DOHH2 (cell line): ENCODE measurements at regions not wholly inside any gene's neighbourhood (a gene's known extent, or its start where the extent isn't known, plus 50 kb on each side); places are given as distances from the start of the nearest gene placed in this dataset.

Experiments used
- H3F3A ChIP-seq: fragments of 200-600 bp; sonication (generic), shearing (Covaris generic); 2 replicates; pipeline ENCODE4 v1.6.0; 2016; ENCODE audit warnings: antibody characterized with exemption, mild to moderate bottlenecking; ENCODE audit not compliant: control insufficient read depth, insufficient read depth
- H3K27ac ChIP-seq: fragments of 200-600 bp; sonication (generic); 2 replicates; pipeline ENCODE4 v1.5.1; 2014; ENCODE audit warnings: low read depth, mild to moderate bottlenecking, low read length, moderate library complexity
- H3K27me3 ChIP-seq: fragments of 200-600 bp; sonication (generic); 2 replicates; pipeline ENCODE4 v1.6.1; 2014; ENCODE audit warnings: mild to moderate bottlenecking, low read length, mixed read lengths; ENCODE audit not compliant: control insufficient read depth
- H3K36me3 ChIP-seq: fragments of 200-600 bp; sonication (generic); 2 replicates; pipeline ENCODE4 v1.6.1; 2014; ENCODE audit warnings: mild to moderate bottlenecking, low read length, moderate library complexity, mixed read lengths; ENCODE audit not compliant: control insufficient read depth
- H3K4me1 ChIP-seq: fragments of 200-600 bp; sonication (generic); 2 replicates; pipeline ENCODE4 v1.6.1; 2014; ENCODE audit warnings: mild to moderate bottlenecking, low read length, mixed read lengths; ENCODE audit not compliant: control insufficient read depth
- H3K4me2 ChIP-seq: fragments of 200-600 bp; sonication (generic); 2 replicates; pipeline ENCODE4 v1.6.0; 2014; ENCODE audit warnings: mild to moderate bottlenecking, low read length, moderate library complexity
- H3K4me3 ChIP-seq: fragments of 200-600 bp; sonication (generic); 2 replicates; pipeline ENCODE4 v1.5.1; 2014; ENCODE audit warnings: mild to moderate bottlenecking, low read length, mixed read lengths
- H3K79me2 ChIP-seq: fragments of 200-600 bp; sonication (generic); 2 replicates; pipeline ENCODE4 v1.6.1; 2014; ENCODE audit warnings: mild to moderate bottlenecking, low read length, mixed read lengths; ENCODE audit not compliant: control insufficient read depth
- H3K9me2 ChIP-seq: fragments of 200-600 bp; sonication (generic); replicated peaks from 2 replicates; pipeline ENCODE4 v1.6.1; 2014; ENCODE audit warnings: mild to moderate bottlenecking, low read length, mixed read lengths; ENCODE audit not compliant: control insufficient read depth
- H3K9me3 ChIP-seq: fragments of 200-600 bp; sonication (generic); 2 replicates; pipeline ENCODE4 v1.6.1; 2014; ENCODE audit warnings: antibody characterized with exemption, low read length, mixed read lengths; ENCODE audit not compliant: control insufficient read depth, insufficient read depth
- H4K20me1 ChIP-seq: fragments of 200-600 bp; sonication (generic); 2 replicates; pipeline ENCODE4 v1.6.0; 2014; ENCODE audit warnings: low read depth, mild to moderate bottlenecking, antibody characterized with exemption, low read length, moderate library complexity; ENCODE audit not compliant: control insufficient read depth, insufficient read depth
- EZH2phosphoT487 ChIP-seq: fragments of 200-600 bp; sonication (generic); IDR thresholded peaks from 2 replicates; pipeline ENCODE4 v1.6.1; 2017; ENCODE audit warnings: borderline replicate concordance, mild to moderate bottlenecking, antibody characterized with exemption, low read length, moderate library complexity, mixed read lengths
- TF ChIP-seq, protein P1 (sequence below): fragments of 200-600 bp; sonication (generic); IDR thresholded peaks from one replicate; pipeline ENCODE4 v1.5.1; 2014; ENCODE audit warnings: antibody characterized with exemption, mild to moderate bottlenecking, low read depth, low read length; ENCODE audit not compliant: poor library complexity, severe bottlenecking

GRCh38 chr18:25737710-25738311 is 352.6 kb downstream of the SS18 start:
- Histone ChIP-seq H3K36me3 (no peaks in the 10 kb centered on the region), H3K9me2 (no peaks in the 10 kb centered on the region), H3K4me1 (no peaks in the 10 kb centered on the region), H3K27me3 (no peaks in the 10 kb centered on the region), H4K20me1 (no peaks in the 10 kb centered on the region), H3K27ac (no peak overlapping the region), H3K9me3 (no peaks in the 10 kb centered on the region), H3K4me2 (no peak overlapping the region), H3K4me3 (no peak overlapping the region), H3K79me2 (no peaks in the 10 kb centered on the region), H3F3A (no peaks in the 10 kb centered on the region)
- TF ChIP-seq EZH2phosphoT487: no peak
- TF ChIP-seq, protein P1, sequence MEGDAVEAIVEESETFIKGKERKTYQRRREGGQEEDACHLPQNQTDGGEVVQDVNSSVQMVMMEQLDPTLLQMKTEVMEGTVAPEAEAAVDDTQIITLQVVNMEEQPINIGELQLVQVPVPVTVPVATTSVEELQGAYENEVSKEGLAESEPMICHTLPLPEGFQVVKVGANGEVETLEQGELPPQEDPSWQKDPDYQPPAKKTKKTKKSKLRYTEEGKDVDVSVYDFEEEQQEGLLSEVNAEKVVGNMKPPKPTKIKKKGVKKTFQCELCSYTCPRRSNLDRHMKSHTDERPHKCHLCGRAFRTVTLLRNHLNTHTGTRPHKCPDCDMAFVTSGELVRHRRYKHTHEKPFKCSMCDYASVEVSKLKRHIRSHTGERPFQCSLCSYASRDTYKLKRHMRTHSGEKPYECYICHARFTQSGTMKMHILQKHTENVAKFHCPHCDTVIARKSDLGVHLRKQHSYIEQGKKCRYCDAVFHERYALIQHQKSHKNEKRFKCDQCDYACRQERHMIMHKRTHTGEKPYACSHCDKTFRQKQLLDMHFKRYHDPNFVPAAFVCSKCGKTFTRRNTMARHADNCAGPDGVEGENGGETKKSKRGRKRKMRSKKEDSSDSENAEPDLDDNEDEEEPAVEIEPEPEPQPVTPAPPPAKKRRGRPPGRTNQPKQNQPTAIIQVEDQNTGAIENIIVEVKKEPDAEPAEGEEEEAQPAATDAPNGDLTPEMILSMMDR: no peak

DNA sequence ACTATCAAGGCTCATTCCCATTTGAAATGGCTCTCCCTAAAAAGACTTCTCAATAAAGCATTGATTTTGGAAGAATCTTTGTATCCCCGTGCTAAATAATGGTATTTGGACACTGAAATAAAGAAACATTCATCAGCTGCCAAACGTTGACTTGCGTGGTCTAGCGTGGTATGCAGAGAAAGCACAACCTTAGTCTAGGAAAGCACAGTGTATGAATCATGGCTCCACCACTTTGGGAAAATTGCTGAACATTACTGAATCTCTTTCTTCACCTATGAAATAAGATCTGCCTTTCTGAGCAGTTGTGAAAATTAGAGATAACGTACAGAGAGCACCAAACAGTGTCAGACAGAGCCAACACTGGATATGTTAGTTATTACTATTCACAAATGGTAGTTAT is 353.9 kb downstream of the SS18 start:
- H3K27me3 ChIP-seq: no peaks in the 10 kb centered on the region
- H3F3A ChIP-seq: no peaks in the 10 kb centered on the region
- no peaks in the 10 kb centered on the region for H3K9me2 ChIP-seq
- H3K79me2 ChIP-seq: no peaks in the 10 kb centered on the region
- H3K4me2 ChIP-seq: no peak overlapping the region
- no peak for TF ChIP-seq EZH2phosphoT487
- TF ChIP-seq, protein P1: no peak
- H3K4me1 ChIP-seq: no peaks in the 10 kb centered on the region
- H3K36me3 ChIP-seq: no peaks in the 10 kb centered on the region
- H4K20me1 ChIP-seq: no peaks in the 10 kb centered on the region
- H3K4me3 ChIP-seq: no peak overlapping the region
- H3K27ac ChIP-seq: no peak overlapping the region
- H3K9me3 ChIP-seq: no peaks in the 10 kb centered on the region

DNA sequence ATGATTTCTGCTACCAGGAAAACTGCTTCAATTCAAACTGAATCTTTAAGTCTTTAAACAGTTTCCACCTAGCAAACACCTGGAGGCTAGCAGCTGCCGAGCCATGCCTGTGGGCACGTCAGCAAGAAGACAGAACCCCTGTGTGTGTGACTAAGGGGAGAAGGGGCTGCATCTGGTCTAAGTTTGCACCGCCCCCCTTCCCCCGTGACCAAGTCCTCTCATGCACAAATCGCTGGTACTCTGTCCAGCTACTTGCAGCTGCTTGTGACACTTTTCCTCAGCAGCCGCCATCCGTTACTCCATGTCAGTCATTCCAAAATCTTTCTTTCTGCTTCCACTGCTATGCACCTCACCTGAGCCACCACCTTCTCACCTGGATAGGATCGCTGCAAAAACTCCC is 355.0 kb downstream of the SS18 start:
- Histone ChIP-seq H3K27me3 (no peaks in the 10 kb centered on the region), H3K27ac (no peak overlapping the region)

More for the DNA sequence above, 355.0 kb downstream of the SS18 start:
- no peaks in the 10 kb centered on the region for H3K36me3 ChIP-seq
- H4K20me1 ChIP-seq: no peaks in the 10 kb centered on the region
- no peaks in the 10 kb centered on the region for H3K9me3 ChIP-seq
- H3K4me3 ChIP-seq: no peak overlapping the region
- H3K4me2 ChIP-seq: no peak overlapping the region
- no peak for TF ChIP-seq EZH2phosphoT487
- TF ChIP-seq, protein P1: no peak
- no peaks in the 10 kb centered on the region for H3K4me1 ChIP-seq
- no peaks in the 10 kb centered on the region for H3K79me2 ChIP-seq
- H3K9me2 ChIP-seq: no peaks in the 10 kb centered on the region
- no peaks in the 10 kb centered on the region for H3F3A ChIP-seq
